PC-9 (cell line): ENCODE measurements at regions not wholly inside any gene's neighbourhood (a gene's known extent, or its start where the extent isn't known, plus 50 kb on each side); places are given as distances from the start of the nearest gene placed in this dataset.

ENCODE experiments used
- BruUV-seq: library from RNA; stranded (reverse); fragments of 400-500 nt; replicated peaks from 2 replicates; lab custom pipeline; 2021; lab: Mats Ljungman, UMichigan
- CTCF ChIA-PET: fragments of 300-600 bp; sonication (Branson Sonifier 250); formaldehyde crosslinking; loops from one replicate; lab custom pipeline; 2022; ENCODE audit warnings: antibody characterized with exemption; lab: Charles Lee
- POLR2A ChIA-PET: fragments of 300-600 bp; sonication (Branson Sonifier 250); formaldehyde crosslinking; loops from one replicate; lab custom pipeline; 2022; ENCODE audit warnings: antibody characterized with exemption; ENCODE audit not compliant: unreplicated experiment; lab: Charles Lee
- DNase-seq, 2 experiments: peaks; one replicate each; pipeline versions ENCODE4 v3.0.0 to v3.0.0-alpha.2; 2015 to 2022; ENCODE audit warnings: mixed read lengths in 1 of 2
- H2AFZ ChIP-seq: fragments of 200-600 bp; sonication (generic); 2 replicates; pipeline ENCODE4 v1.8.1; 2017; ENCODE audit warnings: antibody characterized with exemption
- H3F3A ChIP-seq: fragments of 200-600 bp; sonication (generic); 2 replicates; pipeline ENCODE4 v1.8.1; 2017; ENCODE audit warnings: antibody characterized with exemption, mild to moderate bottlenecking, low read depth; ENCODE audit not compliant: insufficient read depth
- H3K27ac ChIP-seq: fragments of 200-600 bp; sonication (generic); 2 replicates; pipeline ENCODE4 v1.6.1; 2016; ENCODE audit warnings: mixed run types
- H3K27me3 ChIP-seq: fragments of 200-600 bp; sonication (generic); 2 replicates; pipeline ENCODE4 v1.6.1; 2016; ENCODE audit warnings: low read depth, mixed run types; ENCODE audit not compliant: insufficient read depth
- H3K36me3 ChIP-seq: fragments of 200-600 bp; sonication (generic); 2 replicates; pipeline ENCODE4 v1.6.1; 2016; ENCODE audit warnings: low read depth, mixed run types
- H3K4me1 ChIP-seq: fragments of 200-600 bp; sonication (generic); replicated peaks from 2 replicates; pipeline ENCODE4 v1.6.1; 2016; ENCODE audit warnings: mixed run types; ENCODE audit not compliant: insufficient read depth
- H3K4me2 ChIP-seq: fragments of 200-600 bp; sonication (generic); 2 replicates; pipeline ENCODE4 v1.6.1; 2017; ENCODE audit warnings: mixed run types
- H3K4me3 ChIP-seq: fragments of 200-600 bp; sonication (generic); 2 replicates; pipeline ENCODE4 v1.6.1; 2016; ENCODE audit warnings: mixed run types
- H3K79me2 ChIP-seq: fragments of 200-600 bp; sonication (generic); 2 replicates; pipeline ENCODE4 v1.6.1; 2017; ENCODE audit warnings: low read depth, mixed run types
- H3K9me2 ChIP-seq: fragments of 200-600 bp; sonication (generic); 2 replicates; pipeline ENCODE4 v1.8.1; 2017; ENCODE audit warnings: mild to moderate bottlenecking; ENCODE audit not compliant: insufficient read depth
- H3K9me3 ChIP-seq: fragments of 200-600 bp; sonication (generic); 2 replicates; pipeline ENCODE4 v1.8.1; 2016; ENCODE audit warnings: low read depth; ENCODE audit not compliant: insufficient read depth
- H4K20me1 ChIP-seq: fragments of 200-600 bp; sonication (generic); 2 replicates; pipeline ENCODE4 v1.8.1; 2017; ENCODE audit not compliant: insufficient read depth
- CTCF ChIP-seq: fragments of 200-600 bp; sonication (generic); conservative IDR thresholded peaks from 2 replicates; pipeline ENCODE4 v1.6.1; 2017; ENCODE audit warnings: mixed run types, antibody characterized with exemption, mild to moderate bottlenecking, moderate library complexity
- EZH2 ChIP-seq: fragments of 200-600 bp; sonication (generic); IDR thresholded peaks from 2 replicates; pipeline ENCODE4 v1.8.0; 2017; ENCODE audit warnings: antibody characterized with exemption, low read depth
- intact Hi-C: fragments of 100-400 bp; cut with micrococcal nuclease; formaldehyde crosslinking; loops from one replicate; pipeline ENCODE4 v1.10.0; 2022; ENCODE audit not compliant: unreplicated experiment

- H4K20me1 ChIP-seq: no peaks in the 10 kb centered on the region
- no peaks in the 10 kb centered on the region for H3K36me3 ChIP-seq
- H3K27ac ChIP-seq: no peak overlapping the region
- no peaks in the 10 kb centered on the region; the same call in 1 of the 2 replicates for H3K9me3 ChIP-seq
- no peaks in the 10 kb centered on the region for H3K9me2 ChIP-seq
- TF ChIP-seq CTCF (no peak), EZH2 (no peak)
- ChIA-PET CTCF (interaction anchor here (0.6 to 1.3 kb wide), 2 partner anchors 88 to 134 kb away, joined by 3 to 4 read pairs; no protein-coding TSS in a partner anchor), POLR2A (no interaction called here)
- H3F3A ChIP-seq: no peaks in the 10 kb centered on the region
- H3K4me3 ChIP-seq: no peak overlapping the region
- peaks cover 10% of the 10 kb centered on the region for H3K4me1 ChIP-seq
- H3K79me2 ChIP-seq: no peaks in the 10 kb centered on the region
- no peak overlapping the region for H2AFZ ChIP-seq
- BruUV-seq: no TSS peak
- H3K4me2 ChIP-seq: no peak overlapping the region
- intact Hi-C loops: loop anchor here (5.0 kb wide), 1 partner anchor 383 kb away; no protein-coding TSS in a partner anchor
- no peak for DNase-seq
- no peaks in the 10 kb centered on the region for H3K27me3 ChIP-seq
Measured at GRCh38 chr11:123245567-123245966, 50.5 kb upstream of the CLMP start.
